Ecto neural progenitor cell (in vitro differentiated cells): ENCODE measurements at regions not wholly inside any gene's neighbourhood (a gene's known extent, or its start where the extent isn't known, plus 50 kb on each side); places are given as distances from the start of the nearest gene placed in this dataset.

Experiments
- DNase-seq: peaks from one replicate; pipeline ENCODE4 v3.0.0-alpha.2; 2018; ENCODE audit warnings: low spot score

- DNase-seq: no peak
These were observed 87.8 kb downstream of the PMP22 start for GRCh38 chr17:15177343-15177742.

DNA sequence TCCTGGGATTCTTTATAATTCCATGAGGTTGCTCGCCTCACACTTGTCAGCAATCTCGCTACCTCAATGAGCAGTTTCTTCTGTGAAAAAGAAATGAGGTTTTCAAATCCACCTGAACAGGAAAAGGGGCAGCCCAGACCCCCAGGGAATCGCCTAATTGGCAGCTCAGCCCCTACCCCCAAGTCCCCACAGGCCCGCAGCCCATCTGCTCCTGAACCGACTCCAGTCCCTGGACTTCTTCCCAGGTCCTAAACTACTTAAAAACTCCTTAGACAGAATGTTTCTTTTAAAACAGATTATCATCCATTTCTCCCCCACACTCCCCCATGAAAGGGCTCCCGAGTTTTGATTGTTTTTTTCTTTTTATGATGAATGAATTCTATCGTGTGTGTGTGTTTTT is 89.8 kb downstream of the PMP22 start:
- no peak for DNase-seq

DNA sequence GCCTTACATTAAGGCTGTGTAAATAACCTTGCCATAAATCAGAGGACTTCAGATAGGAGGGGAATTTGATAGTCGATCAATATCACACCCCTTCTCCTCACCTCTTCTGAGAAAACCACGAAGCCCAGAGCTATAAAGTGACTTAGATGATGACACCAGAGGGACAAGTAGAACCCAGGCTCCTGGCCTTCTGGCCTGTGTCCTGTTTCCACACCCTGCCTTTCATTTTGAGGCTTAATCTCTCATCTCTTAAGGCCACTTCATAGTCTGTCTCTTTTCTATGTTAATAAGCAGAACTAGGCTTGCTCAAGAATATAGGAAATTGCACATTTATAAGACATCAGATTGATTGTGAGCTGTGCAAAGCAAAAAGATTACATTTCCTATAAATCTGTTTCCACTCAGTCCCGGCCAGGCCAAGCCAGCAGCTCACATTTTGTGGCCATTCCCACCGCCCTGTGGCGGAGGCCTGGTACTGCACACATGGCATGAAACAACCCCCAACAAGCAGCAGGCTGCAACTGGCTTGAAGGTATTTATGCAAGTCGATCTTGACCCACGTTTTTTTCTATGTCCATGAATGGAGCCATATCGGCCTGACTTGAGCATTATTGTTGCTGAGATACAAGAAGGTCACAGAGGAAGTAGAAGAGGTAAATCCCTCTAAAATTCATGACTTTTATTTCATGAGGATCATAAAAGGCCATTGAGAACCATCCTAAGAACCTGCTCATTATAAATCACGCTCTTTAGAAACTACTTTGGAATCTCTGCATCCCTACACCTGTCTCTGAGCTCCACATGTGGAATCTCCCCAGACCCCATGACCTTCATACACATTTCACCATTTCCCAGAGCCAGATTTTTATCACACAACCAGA is 93.7 kb downstream of the PMP22 start:
- DNase-seq: peak; percentile 88

DNA sequence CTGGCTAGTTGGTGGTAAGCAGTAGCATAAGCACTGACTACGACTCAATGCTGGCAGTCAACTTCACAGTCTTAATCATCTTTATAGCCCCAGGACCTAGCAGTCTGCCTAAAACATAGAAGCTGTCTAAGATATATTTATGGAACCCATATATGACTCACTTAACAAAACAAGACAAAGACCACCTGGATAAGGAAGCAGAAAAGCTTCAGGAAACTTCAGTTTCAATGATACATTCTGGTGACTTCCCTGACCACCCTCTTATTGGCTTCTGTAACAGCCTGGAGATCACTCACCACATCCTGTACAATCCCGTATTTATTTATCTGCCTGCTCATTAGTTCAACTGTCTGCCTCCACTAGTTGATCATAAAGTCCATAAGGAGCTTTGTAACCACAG is 95.5 kb downstream of the PMP22 start:
- DNase-seq: no peak

GRCh38 chr17:15168379-15168778 is 96.7 kb downstream of the PMP22 start:
- DNase-seq: no peak

DNA sequence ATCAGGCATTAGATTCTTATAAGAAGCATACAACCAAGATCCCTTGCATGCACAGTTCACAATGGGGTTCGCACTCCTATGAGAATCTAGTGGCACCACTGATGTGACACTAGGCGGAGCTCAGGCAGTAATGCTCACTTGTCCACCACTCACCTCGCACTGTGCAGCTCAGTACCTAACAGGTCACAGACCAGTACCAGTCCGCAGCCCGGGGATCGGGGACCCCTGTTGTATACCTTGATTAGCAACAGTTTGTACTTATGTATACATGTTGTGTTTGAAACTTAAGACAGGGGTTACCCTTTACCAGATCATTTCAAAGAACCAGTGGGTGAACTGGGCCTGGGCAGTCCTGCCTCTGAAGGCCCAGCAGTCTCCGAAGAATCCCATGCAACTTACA is 103.7 kb downstream of the PMP22 start:
- DNase-seq: no peak

DNA sequence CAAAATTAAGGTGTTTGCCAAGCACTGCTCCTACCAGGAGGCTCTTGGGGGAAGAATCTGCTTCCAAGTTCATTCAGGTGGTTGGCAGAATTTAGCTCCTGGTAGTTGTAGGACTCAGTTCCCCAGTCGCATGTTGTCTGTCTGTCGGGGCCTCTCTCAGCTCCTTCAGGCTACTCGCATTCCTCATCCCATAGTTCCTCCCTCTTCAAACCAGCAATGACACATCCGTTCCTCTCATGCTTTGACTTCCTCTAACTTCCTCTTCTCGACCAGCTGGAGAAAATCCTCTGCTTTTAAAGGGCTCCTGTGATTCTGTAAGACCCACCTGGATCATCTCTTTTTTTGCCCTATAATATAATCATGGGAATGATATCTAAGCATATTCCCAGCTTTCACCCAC is 108.1 kb downstream of the PMP22 start:
- DNase-seq: no peak

DNA sequence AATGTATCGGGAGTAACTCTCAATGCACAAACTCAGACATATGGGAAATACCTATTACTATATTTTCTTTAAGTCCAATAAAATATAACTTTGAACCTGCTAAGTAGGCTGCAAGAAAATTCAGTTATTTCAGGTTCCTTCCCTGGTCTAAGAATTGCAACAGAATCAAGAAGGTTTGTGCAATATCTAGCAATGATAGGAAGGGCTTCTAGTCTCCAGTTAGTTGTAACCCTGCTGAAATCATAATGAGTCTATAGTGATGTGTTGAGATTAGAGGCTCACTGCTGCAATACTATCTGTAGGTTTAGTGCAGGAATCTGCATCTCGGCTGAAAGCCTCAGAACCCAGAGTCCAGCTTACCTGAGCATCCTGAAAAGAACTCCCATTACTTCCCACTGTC is 110.5 kb downstream of the PMP22 start:
- no peak for DNase-seq

DNA sequence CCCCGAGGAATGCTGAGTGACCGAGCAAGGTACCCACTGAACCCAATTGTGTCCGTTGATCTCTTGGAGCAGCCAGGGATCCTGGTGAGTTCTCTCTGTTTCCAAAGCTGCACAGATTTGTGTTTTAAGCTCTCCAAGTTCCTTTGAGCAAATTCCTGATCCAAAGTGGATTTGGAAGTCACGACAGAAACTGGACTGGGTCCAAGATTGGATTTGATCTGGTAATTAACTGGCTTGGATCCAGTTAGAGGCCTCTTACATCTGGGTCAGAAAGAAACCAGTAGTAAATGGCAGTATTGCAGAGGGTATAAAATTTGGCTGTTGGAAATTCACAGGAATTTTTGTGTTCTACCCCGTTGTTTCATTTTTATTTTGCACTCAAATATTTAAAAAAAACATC is 119.5 kb downstream of the PMP22 start:
- no peak for DNase-seq

GRCh38 chr17:15143524-15143923 is 121.6 kb downstream of the PMP22 start:
- DNase-seq: no peak

DNA sequence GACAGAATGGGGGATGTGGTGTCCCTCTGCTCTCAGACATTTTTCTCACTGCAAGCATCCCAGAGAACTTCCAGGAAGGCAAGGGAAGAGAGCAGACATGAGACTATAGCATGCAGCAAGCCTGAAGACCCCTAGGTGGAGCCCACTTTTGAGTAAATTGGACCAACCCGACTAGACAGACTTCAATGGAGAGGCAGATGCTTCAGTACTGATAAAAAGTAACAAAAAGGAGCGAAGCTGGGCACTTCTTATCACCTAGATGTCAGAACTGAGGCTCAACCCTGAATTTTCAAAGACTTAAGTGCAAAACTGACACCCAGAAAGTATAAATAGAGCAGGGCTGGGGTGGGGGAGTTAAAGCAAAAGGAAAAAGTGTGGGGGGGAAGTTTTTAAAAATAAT is 130.8 kb downstream of the PMP22 start:
- no peak for DNase-seq

- DNase-seq: no peak
These were observed 131.3 kb downstream of the PMP22 start for GRCh38 chr17:15133826-15134225.

DNA sequence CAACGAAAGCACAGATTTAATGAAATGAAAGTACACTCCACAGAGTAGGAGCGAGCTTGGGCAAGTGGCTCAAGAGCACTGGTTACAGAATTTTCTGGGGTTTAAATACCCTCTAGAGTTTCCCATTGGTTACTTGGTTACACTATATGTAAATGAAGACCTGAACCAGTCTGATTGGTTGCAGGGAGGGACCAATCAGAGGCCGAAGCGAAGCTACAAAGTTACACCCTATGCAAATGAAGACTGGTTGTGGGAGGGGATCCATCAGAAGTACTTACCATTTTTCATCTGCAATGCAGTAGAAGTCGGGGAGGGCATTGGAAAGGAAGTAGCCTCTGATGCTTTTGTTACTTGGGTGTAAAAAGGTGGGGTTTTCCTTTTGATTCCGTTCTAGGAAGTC is 132.0 kb downstream of the PMP22 start:
- no peak for DNase-seq

DNA sequence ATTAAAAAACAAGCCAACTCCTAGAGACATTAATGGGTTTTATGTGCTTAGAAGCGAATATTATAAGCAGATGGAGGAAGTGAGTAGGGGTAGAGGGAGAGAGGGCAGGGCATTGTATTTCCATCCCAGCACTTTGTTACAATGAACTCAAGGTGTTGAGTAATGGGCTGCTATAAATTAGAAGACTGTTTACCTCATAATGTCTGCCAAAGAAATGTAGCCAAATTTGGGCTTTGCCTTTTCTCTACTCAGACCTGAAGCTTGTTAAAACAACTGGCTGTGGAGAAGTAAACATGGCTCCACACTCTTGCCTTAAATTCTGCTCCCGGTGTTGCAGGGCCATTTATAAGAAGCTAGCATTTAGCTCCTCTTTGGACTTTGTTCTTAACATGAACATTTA is 134.7 kb downstream of the PMP22 start:
- DNase-seq: no peak

GRCh38 chr17:15129986-15130385 is 135.1 kb downstream of the PMP22 start:
- no peak for DNase-seq

DNA sequence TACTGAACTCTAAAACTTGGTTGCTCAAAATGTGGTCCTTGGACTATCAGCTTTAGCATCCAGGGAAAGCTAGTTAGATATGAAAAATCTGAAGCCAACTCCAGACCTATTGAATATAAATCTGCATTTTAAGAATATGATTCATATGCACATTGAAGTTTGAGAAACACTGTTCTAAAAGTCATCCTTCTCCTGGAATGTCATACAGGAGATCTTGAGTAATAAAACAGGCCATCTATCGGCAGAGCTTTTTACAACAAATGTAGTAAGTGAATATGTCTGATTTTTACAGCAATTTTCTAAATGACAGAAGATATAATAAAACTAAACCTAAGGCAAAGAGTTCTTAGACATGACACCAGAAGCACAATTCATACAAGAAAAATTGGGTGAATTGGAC is 140.4 kb downstream of the PMP22 start:
- DNase-seq: no peak

DNA sequence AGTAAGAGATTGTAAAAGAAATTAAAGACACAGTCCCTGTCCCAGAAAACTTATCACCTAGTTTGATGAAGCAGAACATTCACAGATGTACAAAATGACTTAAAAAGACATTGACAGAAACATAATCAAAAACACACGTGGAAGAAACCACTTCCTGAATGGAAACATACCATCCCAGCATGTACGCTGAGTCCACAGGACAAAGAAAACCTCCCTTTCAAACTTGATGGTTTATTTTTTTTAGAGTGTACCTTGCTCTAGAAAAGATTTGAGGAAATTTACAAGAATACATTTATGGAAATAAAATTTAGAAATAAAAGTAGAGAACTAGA is 140.9 kb downstream of the PMP22 start:
- DNase-seq: no peak

DNA sequence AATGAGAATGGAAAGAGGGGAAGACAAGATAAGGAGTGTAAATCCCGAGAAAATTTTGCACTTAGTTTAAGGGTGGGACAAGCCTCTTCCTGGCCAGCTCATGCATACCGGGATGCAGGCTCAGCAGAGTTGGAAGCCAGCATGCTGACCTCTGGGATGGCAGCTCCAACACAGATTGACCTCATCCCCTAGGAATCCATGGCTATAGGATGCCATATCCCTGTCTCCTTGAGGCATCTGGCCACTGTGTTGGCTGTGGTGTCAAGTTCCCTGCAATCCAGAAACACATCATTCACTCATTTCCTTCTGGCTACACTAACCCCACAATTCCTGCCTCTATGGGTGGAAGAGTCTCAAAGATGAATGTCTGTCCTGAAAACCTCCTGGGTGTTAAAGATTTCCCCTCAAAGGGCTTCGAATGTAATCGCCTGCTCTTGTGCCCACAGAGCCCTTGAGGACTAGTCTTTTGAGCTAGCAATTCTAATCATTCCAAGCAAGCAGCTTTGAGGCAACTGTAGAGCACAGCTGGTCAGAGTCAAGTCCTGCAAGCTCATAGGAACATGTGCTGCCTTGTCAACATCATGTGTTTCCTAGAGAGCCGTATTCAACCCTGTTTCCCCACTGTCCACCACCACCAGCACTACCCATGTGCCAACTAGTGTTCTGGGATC is 141.4 kb downstream of the PMP22 start:
- no peak for DNase-seq

- no peak for DNase-seq
These were observed 142.3 kb downstream of the PMP22 start for GRCh38 chr17:15122857-15123256.

- DNase-seq: no peak
These were observed 143.7 kb downstream of the PMP22 start for GRCh38 chr17:15121426-15121825.

- DNase-seq: peak; percentile 65
These were observed 145.2 kb downstream of the PMP22 start for GRCh38 chr17:15119968-15120367.

DNA sequence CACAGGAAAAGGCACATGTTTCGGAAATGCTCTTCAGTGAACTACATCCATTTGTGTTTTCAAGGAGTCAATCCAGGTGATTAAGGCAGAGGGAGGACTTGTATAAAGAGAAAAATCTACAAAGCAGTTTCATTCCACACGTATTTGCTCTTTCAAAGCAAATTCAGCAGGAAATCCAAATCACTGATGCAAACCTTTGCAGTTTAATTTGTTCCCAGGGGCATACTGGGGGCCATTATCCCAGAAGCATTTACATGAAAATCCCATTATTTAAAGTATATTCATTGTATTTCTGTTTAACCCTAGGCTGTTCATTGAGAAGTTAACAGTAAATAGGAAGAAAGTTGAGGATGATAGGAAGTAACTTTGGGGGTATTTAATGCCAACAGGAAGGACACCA is 147.9 kb downstream of the PMP22 start:
- no peak for DNase-seq

- DNase-seq: peak; percentile 43
These were observed 152.1 kb downstream of the PMP22 start for GRCh38 chr17:15112846-15113617.
